Stimulated activated naive CD8-positive, alpha-beta T cell treated with anti-CD3 and anti-CD28 coated beads, Interleukin-15, amount 100 ng/mL, for 72 hours (primary cell): ENCODE measurements at regions not wholly inside any gene's neighbourhood (a gene's known extent, or its start where the extent isn't known, plus 50 kb on each side); places are given as distances from the start of the nearest gene placed in this dataset.
"Not testable (repeated sequence)": the region's sequence is repeated elsewhere in the genome, so short reads cannot be mapped to it uniquely, and the experiment has no call there.

Experiments used
- ATAC-seq: fragments of 150-1000 bp; cut with Tn5 transposase; 2 replicates; pipeline ENCODE4 v1.10.0; 2021; ENCODE audit warnings: mild to moderate bottlenecking, moderate library complexity
- DNase-seq, 2 donors: peaks; one replicate each; pipeline ENCODE4 v3.0.0; 2021 to 2022
- H3K27ac Mint-ChIP-seq, 2 donors: one replicate each; pipeline ENCODE4 v1.8.0; 2022; ENCODE audit warnings: mild to moderate bottlenecking in 2 of 2, mixed read lengths in 2 of 2, moderate library complexity in 2 of 2
- H3K27me3 Mint-ChIP-seq: one replicate; pipeline ENCODE4 v1.8.0; 2022; ENCODE audit warnings: mixed read lengths
- H3K4me1 Mint-ChIP-seq: one replicate; pipeline ENCODE4 v1.8.0; 2022; ENCODE audit warnings: mild to moderate bottlenecking, mixed read lengths
- H3K4me3 Mint-ChIP-seq, 2 donors: one replicate each; pipeline ENCODE4 v1.8.0; 2022; ENCODE audit warnings: mild to moderate bottlenecking in 2 of 2, mixed read lengths in 2 of 2, moderate library complexity in 1 of 2
- H3K9me3 Mint-ChIP-seq, 2 donors: one replicate each; pipeline ENCODE4 v1.8.0; 2022; ENCODE audit warnings: mixed read lengths in 2 of 2

GRCh38 chr3:159305017-159305416 lies 503.2 kb downstream of the MFSD1 start:
- no peaks in the 10 kb centered on the region for H3K27me3 Mint-ChIP-seq
- peaks cover 0 to 14% of the 10 kb centered on the region in 2 donors for H3K9me3 Mint-ChIP-seq
- no peak for DNase-seq
- no peaks in the 10 kb centered on the region for H3K4me1 Mint-ChIP-seq
- no peak for ATAC-seq
- H3K4me3 Mint-ChIP-seq: no peak overlapping the region
- H3K27ac Mint-ChIP-seq: no peak overlapping the region

GRCh38 chr3:159316706-159317105 lies 514.9 kb downstream of the MFSD1 start:
- H3K27ac Mint-ChIP-seq, DNase-seq, ATAC-seq, H3K27me3 Mint-ChIP-seq, H3K9me3 Mint-ChIP-seq, H3K4me3 Mint-ChIP-seq, H3K4me1 Mint-ChIP-seq: not testable (repeated sequence)

GRCh38 chr3:159319156-159319555 lies 517.3 kb downstream of the MFSD1 start:
- Mint-ChIP-seq H3K9me3 (peaks cover 0 to 5% of the 10 kb centered on the region in 2 donors), H3K27me3 (no peaks in the 10 kb centered on the region), H3K4me1 (no peaks in the 10 kb centered on the region), H3K4me3 (no peak overlapping the region), H3K27ac (no peak overlapping the region)
- DNase-seq: no peak
- no peak for ATAC-seq

GRCh38 chr3:159322322-159322939 lies 520.6 kb downstream of the MFSD1 start:
- ATAC-seq (no peak), DNase-seq (peak; percentile 3 to 11)
- no peak overlapping the region for H3K4me3 Mint-ChIP-seq
- no peaks in the 10 kb centered on the region for H3K4me1 Mint-ChIP-seq
- no peak overlapping the region for H3K27ac Mint-ChIP-seq
- H3K9me3 Mint-ChIP-seq: peaks cover 0 to 5% of the 10 kb centered on the region in 2 donors
- H3K27me3 Mint-ChIP-seq: no peaks in the 10 kb centered on the region

GRCh38 chr3:159323848-159324247 lies 522.0 kb downstream of the MFSD1 start:
- H3K27me3 Mint-ChIP-seq: no peaks in the 10 kb centered on the region
- peaks cover 0 to 4% of the 10 kb centered on the region in 2 donors for H3K9me3 Mint-ChIP-seq
- no peak overlapping the region for H3K4me3 Mint-ChIP-seq
- DNase-seq (no peak), ATAC-seq (no peak)
- H3K4me1 Mint-ChIP-seq: no peaks in the 10 kb centered on the region
- no peak overlapping the region for H3K27ac Mint-ChIP-seq

- no peak overlapping the region for H3K27ac Mint-ChIP-seq
- H3K27me3 Mint-ChIP-seq: no peaks in the 10 kb centered on the region
- H3K9me3 Mint-ChIP-seq: peaks cover 0 to 4% of the 10 kb centered on the region in 2 donors
- no peak overlapping the region for H3K4me3 Mint-ChIP-seq
- no peaks in the 10 kb centered on the region for H3K4me1 Mint-ChIP-seq
- DNase-seq (no peak), ATAC-seq (no peak)
Measured at GRCh38 chr3:159326998-159327397, 525.1 kb downstream of the MFSD1 start.

- H3K9me3 Mint-ChIP-seq: peaks cover 0 to 4% of the 10 kb centered on the region in 2 donors
- H3K27ac Mint-ChIP-seq: no peak overlapping the region
- no peak overlapping the region for H3K4me3 Mint-ChIP-seq
- H3K27me3 Mint-ChIP-seq: no peaks in the 10 kb centered on the region
- ATAC-seq (no peak), DNase-seq (no peak)
- no peaks in the 10 kb centered on the region for H3K4me1 Mint-ChIP-seq
Measured at GRCh38 chr3:159332535-159333099, 530.8 kb downstream of the MFSD1 start.

GRCh38 chr3:159339131-159339530 lies 537.3 kb downstream of the MFSD1 start:
- H3K4me1 Mint-ChIP-seq: no peaks in the 10 kb centered on the region
- H3K27me3 Mint-ChIP-seq: no peaks in the 10 kb centered on the region
- peaks cover 0 to 9% of the 10 kb centered on the region in 2 donors for H3K9me3 Mint-ChIP-seq
- no peak for ATAC-seq
- H3K4me3 Mint-ChIP-seq: no peak overlapping the region
- H3K27ac Mint-ChIP-seq: no peak overlapping the region
- no peak for DNase-seq

GRCh38 chr3:159340877-159341500 lies 539.1 kb downstream of the MFSD1 start:
- ATAC-seq (no peak), DNase-seq (no peak)
- no peaks in the 10 kb centered on the region for H3K4me1 Mint-ChIP-seq
- peaks cover 0 to 9% of the 10 kb centered on the region in 2 donors for H3K9me3 Mint-ChIP-seq
- no peaks in the 10 kb centered on the region for H3K27me3 Mint-ChIP-seq
- H3K4me3 Mint-ChIP-seq: no peak overlapping the region
- H3K27ac Mint-ChIP-seq: no peak overlapping the region

- DNase-seq (no peak), ATAC-seq (no peak)
- H3K4me1 Mint-ChIP-seq: no peaks in the 10 kb centered on the region
- H3K27ac Mint-ChIP-seq: no peak overlapping the region
- no peak overlapping the region for H3K4me3 Mint-ChIP-seq
- H3K27me3 Mint-ChIP-seq: no peaks in the 10 kb centered on the region
- H3K9me3 Mint-ChIP-seq: no peaks in the 10 kb centered on the region
Measured at GRCh38 chr3:159346271-159346903, 544.5 kb downstream of the MFSD1 start.

GRCh38 chr3:159348431-159348830 lies 546.6 kb downstream of the MFSD1 start:
- DNase-seq (no peak), ATAC-seq (no peak)
- no peak overlapping the region for H3K27ac Mint-ChIP-seq
- no peak overlapping the region for H3K4me3 Mint-ChIP-seq
- H3K4me1 Mint-ChIP-seq: no peaks in the 10 kb centered on the region
- no peaks in the 10 kb centered on the region for H3K9me3 Mint-ChIP-seq
- H3K27me3 Mint-ChIP-seq: no peaks in the 10 kb centered on the region

- H3K27me3 Mint-ChIP-seq: no peaks in the 10 kb centered on the region
- no peak for ATAC-seq
- no peak overlapping the region for H3K4me3 Mint-ChIP-seq
- H3K9me3 Mint-ChIP-seq: peaks cover 0 to 5% of the 10 kb centered on the region in 2 donors
- H3K27ac Mint-ChIP-seq: no peak overlapping the region
- DNase-seq: no peak
- H3K4me1 Mint-ChIP-seq: no peaks in the 10 kb centered on the region
Measured at GRCh38 chr3:159356606-159357005, 554.8 kb downstream of the MFSD1 start.

- H3K4me3 Mint-ChIP-seq: no peak overlapping the region
- H3K9me3 Mint-ChIP-seq: peaks cover 0 to 5% of the 10 kb centered on the region in 2 donors
- no peaks in the 10 kb centered on the region for H3K4me1 Mint-ChIP-seq
- no peaks in the 10 kb centered on the region for H3K27me3 Mint-ChIP-seq
- no peak for DNase-seq
- ATAC-seq: no peak
- H3K27ac Mint-ChIP-seq: no peak overlapping the region
Measured at GRCh38 chr3:159364511-159364910, 562.7 kb downstream of the MFSD1 start.

- ATAC-seq: no peak
- H3K27ac Mint-ChIP-seq: no peak overlapping the region
Measured at GRCh38 chr3:159366476-159366875, 564.6 kb downstream of the MFSD1 start.

GRCh38 chr3:159371961-159372360 lies 570.1 kb downstream of the MFSD1 start:
- Mint-ChIP-seq H3K9me3 (peaks cover 0 to 5% of the 10 kb centered on the region in 2 donors), H3K27ac (no peak overlapping the region), H3K4me1 (no peaks in the 10 kb centered on the region), H3K4me3 (no peak overlapping the region), H3K27me3 (no peaks in the 10 kb centered on the region)
- ATAC-seq (no peak), DNase-seq (no peak)

More at GRCh38 chr3:159366476-159366875, 564.6 kb downstream of the MFSD1 start:
- H3K4me1 Mint-ChIP-seq: no peaks in the 10 kb centered on the region
- H3K4me3 Mint-ChIP-seq: no peak overlapping the region
- peaks cover 0 to 5% of the 10 kb centered on the region in 2 donors for H3K9me3 Mint-ChIP-seq
- DNase-seq: no peak
- H3K27me3 Mint-ChIP-seq: no peaks in the 10 kb centered on the region
